C4-2B (cell line): ENCODE measurements at regions not wholly inside any gene's neighbourhood (a gene's known extent, or its start where the extent isn't known, plus 50 kb on each side); places are given as distances from the start of the nearest gene placed in this dataset.

Experiments used
- ZFX ChIP-seq: fragments of 450-650 bp; IDR thresholded peaks from 2 replicates; pipeline ENCODE4 v1.6.1; 2017
- TF ChIP-seq, protein P1 (sequence below): fragments of 450-650 bp; conservative IDR thresholded peaks from 2 replicates; pipeline ENCODE4 v1.5.1; 2017; ENCODE audit warnings: mild to moderate bottlenecking

GRCh38 chr11:42043312-42043711 lies 583.9 kb upstream of the LRRC4C start:
- TF ChIP-seq, protein P1, sequence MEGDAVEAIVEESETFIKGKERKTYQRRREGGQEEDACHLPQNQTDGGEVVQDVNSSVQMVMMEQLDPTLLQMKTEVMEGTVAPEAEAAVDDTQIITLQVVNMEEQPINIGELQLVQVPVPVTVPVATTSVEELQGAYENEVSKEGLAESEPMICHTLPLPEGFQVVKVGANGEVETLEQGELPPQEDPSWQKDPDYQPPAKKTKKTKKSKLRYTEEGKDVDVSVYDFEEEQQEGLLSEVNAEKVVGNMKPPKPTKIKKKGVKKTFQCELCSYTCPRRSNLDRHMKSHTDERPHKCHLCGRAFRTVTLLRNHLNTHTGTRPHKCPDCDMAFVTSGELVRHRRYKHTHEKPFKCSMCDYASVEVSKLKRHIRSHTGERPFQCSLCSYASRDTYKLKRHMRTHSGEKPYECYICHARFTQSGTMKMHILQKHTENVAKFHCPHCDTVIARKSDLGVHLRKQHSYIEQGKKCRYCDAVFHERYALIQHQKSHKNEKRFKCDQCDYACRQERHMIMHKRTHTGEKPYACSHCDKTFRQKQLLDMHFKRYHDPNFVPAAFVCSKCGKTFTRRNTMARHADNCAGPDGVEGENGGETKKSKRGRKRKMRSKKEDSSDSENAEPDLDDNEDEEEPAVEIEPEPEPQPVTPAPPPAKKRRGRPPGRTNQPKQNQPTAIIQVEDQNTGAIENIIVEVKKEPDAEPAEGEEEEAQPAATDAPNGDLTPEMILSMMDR, result no peak
- TF ChIP-seq ZFX, result no peak
